Right renal cortex interstitium (tissue), 3 donors: ENCODE measurements at regions not wholly inside any gene's neighbourhood (a gene's known extent, or its start where the extent isn't known, plus 50 kb on each side); places are given as distances from the start of the nearest gene placed in this dataset.
"Not testable (repeated sequence)": the region's sequence is repeated elsewhere in the genome, so short reads cannot be mapped to it uniquely, and the experiment has no call there.

Source experiments
- DNase-seq, 3 donors: peaks; one replicate each; pipeline ENCODE4 v3.0.0-alpha.2; 2013; ENCODE audit warnings: low read depth in 3 of 3, low spot score in 2 of 3

DNA sequence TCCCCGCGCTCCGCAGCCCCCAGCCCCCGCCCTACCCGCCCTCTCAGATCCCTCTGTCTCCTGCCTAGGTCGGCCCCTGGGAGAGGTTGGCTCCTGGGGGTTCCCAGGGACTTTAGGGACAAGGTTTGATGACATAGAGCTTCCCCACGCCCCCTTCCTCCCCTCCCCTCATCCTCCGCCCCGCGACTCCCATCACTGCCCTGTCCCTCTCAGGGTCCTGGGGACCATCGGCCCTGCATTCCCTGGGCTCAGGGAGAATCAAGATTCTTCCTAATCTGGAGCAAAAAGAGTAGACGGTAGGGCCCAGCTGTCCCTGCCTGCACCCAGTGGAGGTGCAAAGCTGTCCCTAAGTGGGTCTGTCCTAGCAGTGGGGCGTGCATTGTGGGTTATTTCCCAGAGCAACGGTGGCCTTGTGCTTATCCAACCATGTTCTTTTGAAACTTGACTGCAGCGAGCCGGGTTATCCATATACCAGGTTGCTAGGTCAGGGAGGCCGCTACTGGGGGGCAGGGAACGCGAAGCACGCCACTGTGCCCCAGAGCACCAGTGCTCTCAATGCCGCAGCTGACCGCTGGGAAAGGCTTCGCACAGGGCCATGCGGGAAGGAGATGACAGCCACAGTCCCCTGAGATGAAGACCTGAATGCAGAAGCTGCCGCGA lies 124.4 kb upstream of the PRMT8 start:
- no peak for DNase-seq

DNA sequence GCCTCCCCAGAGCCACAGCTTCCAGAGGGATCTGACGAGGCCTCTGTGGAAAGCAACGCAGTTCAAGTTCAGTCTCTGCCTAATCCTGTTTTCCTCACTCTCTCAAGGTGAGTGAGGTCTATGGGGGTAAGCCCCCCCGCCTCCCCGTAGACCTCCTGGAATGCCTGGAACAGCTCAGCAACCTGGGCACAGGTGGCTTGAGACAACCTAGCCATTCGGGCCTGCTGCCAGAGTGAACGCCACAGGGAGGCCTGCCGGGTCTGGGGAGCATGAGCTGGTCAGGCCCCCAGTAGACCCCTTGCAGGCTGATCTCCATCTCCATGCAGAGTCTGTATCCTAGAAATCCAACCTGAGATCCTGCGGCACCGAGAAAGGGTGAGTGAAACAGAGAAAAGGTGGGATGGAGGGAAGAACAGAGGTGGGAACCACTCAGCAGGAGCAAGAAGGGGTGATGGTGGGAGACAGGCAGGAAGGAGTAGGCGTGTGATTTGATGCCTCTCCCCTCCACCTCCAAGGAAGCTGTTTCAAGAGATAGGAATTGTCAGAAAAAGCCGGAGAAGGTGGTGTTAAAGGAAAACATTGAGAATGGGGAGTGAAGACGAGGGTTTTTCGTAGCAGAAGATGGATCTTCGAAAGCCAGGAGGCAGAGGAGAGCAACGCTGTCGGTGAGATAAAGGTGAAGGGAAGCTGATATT lies 123.1 kb upstream of the PRMT8 start:
- DNase-seq, result no peak

DNA sequence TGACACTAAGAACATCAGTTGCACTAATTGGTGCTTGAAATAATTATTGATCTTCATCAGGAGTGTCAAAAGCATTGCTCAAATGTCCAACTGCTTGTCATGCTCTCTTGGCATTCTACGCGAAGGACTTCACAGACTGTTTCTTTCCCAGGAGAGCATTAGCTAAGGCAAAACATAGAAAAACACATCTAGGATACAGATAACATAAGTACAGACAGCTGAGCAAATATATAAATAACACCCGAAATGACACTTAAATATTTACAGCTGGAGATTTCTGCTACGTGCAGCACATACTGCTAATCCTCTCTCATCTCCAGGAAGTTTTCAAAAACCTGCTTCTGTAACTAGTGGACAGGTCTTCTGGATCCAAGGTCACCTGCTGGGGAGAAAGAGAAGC lies 120.0 kb upstream of the PRMT8 start:
- DNase-seq, result no peak

DNA sequence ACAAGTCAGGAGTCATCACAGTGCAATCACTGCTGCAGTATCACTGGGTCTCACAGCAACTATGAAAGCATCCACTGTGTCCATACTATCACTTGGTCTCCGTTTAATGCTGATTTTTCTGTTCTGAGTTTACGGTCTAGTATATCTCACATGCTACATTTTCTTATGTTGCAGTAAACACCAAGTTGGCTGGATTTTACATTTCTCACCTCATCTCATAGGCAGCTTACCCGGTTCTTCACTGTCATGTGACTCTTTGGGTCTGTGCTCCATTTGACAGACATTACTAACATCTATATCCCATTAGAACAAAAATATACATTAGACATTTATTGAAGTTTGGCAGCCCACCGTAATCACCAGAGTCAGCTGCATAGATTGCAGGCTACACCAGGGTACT lies 115.7 kb upstream of the PRMT8 start:
- DNase-seq, result no peak

DNA sequence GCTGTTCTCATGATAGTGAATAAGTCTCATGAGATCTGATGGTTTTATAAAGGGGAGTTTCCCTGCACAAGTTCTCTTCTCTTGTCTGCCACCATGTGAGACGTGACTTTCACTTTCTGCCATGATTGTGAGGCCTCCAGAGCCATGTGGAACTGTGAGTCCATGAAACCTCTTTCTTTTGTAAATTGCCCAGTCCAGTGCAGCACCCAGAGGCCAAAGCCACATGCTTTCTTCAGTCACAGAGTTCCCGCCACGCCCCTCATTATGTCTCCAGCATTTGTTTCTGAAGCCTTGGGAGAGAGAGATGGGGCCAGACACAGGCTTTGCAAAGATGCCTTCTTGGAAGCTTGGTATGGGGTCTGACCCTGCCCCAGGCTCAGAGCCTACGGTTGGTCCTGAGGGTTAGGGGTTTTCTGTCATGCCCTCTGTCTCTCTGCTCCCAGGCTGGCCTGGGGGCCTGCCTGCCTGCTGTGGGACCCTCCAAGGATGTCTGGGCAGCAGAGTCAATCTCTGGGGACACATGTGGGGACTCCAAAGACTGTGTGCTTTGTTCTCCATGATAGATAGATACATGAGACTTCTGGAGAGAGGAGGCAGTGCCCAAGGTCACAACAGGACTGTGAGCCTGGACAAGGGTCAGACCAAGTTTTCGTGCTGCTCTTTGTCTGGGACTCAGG lies 114.1 kb upstream of the PRMT8 start:
- DNase-seq, result no peak

DNA sequence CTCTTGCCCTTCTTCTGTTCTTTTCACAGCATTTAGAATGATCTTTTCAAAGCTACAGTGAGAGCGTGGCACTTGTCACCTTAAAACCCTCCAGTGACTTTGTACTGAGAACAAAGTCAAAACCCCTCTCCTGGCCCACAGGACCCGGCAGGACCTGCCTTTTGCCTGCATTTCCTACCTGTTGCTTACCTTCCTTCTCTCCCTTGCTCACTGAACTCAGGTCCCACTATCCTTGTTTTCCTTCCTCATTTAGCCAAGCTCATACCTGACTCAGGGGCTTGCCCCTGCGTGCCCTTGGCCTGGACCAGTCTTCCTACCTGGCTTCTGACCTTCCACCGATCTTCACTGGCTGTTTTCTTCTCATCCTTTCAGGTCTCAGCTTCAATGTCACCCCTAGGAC lies 112.3 kb upstream of the PRMT8 start:
- DNase-seq, result no peak

DNA sequence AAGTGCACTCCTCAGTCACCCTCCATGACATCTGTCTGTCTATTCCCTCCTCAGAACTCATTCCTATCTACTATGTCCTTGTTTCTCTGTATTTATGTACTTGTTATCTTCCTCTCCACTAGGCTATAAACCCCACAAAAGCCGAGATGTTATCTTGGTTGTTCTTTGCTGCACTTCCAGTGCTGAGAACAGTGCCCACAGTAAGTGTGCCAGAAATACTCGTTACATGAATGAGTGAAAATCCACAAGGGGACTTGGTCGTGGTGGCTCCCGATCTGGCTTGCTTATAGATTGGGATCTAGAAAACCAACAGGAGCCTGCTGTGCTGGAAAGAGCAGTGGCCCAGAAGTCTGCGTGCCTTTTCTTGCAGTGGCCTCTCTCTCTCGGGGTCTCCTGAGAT lies 111.9 kb upstream of the PRMT8 start:
- no peak for DNase-seq

DNA sequence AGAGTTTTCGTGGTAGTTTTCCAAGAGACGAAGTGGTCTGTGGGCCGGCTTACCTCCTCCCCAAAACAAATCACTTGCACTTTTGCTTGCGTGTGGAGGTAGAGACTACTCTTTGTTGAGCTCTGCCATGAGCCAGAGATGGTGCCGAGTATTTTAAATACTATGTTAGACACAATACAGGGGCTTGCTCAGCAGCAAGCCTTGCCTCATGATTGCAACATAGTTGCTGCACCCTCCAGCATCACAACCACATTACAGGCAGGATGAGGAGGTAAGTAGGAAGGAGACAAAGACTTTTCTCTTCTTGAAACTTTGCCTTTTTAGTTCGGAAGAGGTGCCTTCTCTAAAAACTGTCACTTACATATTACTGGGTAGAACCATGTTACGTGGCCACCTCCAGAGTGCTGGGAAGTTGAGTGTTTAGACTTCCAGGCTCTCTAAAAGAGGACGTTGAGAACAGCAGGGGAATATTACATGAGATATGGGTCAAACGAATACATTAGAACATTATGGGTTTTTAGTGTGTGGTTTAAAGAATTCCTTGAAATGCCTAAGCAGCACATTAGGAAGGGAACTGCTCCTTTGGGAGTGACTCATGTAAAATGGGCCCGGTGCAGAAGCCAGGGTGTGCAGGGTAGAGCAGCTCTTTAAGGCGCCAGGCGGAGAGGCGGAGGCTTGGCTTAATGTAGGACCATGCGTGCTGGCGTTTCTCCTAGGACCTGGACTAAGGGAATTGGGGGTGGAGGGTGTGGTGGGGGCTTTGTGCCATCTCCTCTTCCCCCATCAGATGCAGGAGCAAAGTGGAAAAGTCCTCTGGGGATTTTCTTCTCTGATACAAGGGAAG lies 110.6 kb upstream of the PRMT8 start:
- no peak for DNase-seq

DNA sequence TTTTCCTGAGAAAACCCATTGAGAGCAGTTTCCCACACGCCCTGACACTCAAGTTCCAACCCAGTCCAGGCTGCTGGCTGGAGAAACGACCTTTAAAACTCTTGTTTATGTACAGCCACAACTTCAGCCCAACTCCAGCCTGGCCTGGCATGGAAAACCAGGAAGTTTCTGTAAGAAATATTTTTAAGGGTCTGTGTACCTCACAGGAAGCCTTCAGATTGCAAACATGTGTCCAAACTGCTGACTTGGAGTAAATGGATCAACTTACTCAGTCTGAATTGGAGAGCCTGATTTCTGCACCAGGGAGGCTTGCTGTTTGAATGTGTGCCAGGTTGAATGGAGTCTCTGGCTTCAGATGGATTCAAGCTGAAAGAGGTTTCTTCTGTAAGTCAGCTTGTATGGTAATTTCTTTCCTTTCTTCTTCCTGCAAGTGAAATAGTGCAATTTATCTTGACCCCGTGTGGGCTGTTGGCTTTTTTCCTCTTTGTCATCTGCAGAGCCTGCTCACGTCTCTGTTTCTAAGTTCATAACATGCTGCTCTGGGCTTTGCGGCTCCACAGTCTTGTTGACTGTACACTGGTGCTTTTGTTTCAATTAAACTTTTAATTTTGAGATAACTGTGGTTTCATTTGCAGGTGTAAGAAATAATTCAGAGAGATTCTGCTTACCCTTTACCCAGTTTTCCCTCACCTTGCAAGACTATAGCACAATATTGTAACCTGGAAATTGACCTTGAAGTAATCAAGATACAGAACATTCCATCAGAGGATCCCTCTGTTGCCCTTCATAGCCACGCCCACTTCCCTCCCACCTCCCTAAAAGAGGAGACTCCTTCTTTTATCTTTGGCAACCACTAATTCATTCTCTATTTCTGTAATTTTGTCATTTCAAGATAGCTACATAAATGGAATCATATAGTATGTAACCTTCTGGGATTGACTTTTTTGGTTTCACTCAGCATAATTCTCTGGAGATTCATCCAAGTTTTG lies 109.7 kb upstream of the PRMT8 start:
- no peak for DNase-seq

DNA sequence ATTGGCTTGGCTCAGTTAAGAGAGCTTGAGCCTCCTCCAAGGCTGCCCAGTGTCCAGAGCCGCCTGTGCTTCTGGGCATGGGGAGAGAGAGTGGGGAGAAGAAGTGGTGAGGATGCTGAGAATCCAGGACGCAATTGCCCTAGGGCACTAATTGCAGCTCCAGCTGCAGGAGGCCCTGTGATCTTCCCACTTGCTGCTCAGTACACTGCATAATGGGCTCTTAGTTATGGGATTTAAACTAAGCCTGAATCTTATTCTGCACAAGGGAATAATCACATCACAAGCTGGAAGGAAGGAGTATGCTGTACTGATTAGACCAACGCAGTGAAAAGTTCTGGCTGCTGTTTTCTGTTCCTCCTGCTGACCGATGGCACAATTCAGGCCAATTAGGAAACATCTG lies 101.0 kb upstream of the PRMT8 start:
- DNase-seq, result no peak

DNA sequence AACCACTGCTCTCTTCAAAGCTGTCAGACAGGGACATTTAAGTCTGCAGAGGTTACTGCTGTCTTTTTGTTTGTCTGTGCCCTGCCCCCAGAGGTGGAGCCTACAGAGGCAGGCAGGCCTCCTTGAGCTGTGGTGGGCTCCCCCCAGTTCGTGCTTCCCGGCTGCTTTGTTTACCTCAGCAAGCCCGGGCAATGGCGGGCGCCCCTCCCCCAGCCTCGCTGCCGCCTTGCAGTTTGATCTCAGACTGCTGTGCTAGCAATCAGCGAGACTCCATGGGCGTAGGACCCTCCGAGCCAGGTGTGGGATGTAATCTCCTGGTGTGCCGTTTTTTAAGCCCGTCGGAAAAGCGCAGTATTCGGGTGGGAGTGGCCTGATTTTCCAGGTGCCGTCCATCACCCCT lies 93.4 kb upstream of the PRMT8 start:
- not testable (repeated sequence) for DNase-seq

DNA sequence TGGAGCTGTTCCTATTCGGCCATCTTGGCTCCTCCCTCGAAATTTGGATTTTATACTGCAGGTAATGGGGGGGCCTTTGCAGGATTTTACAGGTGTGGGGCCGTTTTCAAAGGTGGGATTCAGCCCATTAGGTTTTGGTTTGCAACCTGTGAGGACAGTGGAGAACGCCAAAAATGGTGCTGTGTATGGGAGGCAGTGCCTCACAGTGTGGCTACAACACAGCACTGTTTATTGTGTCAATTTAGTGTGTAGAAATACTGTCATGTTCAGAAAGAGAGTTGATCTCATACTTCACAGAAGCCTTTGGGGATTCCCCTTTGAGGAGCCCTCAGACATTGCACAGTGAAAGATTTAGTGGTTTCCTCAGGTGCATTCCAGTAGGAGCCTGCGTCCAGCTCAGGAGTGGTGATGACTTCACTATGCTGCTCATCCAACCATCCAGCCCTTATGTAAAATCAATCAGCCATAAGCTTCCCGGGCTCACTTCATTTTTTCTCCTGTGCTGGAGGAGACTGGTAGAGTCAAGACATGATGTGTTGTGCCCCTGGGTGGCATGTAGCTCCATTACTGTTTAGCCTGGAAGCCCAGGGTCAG lies 92.7 kb upstream of the PRMT8 start:
- DNase-seq, result no peak

DNA sequence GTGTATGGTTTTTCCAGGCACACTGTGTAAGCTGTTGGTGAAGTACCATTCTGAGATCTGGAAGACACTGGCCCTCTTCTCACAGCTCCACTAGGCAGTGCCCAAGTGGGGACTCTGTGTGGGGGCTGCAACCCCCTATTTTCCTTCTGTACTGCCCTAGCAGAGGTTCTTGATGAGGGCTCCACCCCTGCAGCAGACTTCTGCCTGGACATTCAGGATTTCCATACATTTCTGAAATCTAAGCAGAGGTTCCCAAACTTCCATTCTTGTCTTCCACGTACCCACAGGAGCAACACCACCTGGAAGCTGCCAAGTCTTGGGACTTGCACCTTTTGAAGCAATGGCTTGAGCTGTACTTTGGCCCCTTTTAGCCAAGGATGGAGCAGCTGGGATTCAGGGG lies 85.2 kb upstream of the PRMT8 start:
- no peak for DNase-seq

DNA sequence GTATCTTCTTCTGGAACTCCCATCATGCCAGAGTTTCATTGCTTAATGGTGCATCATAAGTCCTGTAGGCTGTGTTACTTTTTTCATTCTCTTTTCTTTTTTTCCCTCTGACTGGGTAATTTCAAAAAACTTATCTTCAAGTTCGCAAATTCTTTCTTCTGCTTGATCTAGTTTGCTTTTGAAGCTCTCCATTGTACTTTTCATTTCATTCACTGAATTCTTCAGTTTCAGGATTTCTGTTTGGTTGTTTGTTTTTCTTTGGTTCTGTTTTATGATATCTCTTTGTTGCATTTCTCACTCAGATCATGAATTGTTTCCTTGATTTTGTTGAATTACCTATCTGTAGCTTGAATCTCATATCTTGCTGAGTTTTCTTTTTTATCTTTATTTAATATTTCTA lies 83.3 kb upstream of the PRMT8 start:
- no peak for DNase-seq

DNA sequence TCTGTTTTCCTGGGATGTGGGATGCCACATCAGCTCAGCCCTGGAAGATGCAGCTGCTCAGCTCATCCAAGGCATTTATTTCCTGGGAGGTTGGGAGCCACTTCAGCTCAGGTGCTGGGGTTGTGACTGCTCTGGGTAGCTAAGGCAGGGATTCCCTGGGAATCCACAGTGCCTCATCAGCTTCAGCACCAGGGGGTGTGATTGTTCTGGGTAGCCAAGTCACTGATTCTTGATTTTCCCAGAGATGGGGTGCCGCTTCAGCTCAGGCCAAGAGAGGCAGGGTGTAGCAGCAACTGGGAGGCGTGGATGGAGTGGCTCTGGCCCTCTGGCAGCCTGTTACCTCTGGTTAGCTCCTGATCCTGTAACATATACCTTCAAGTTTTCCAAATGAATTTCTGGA lies 81.3 kb upstream of the PRMT8 start:
- DNase-seq, result no peak

DNA sequence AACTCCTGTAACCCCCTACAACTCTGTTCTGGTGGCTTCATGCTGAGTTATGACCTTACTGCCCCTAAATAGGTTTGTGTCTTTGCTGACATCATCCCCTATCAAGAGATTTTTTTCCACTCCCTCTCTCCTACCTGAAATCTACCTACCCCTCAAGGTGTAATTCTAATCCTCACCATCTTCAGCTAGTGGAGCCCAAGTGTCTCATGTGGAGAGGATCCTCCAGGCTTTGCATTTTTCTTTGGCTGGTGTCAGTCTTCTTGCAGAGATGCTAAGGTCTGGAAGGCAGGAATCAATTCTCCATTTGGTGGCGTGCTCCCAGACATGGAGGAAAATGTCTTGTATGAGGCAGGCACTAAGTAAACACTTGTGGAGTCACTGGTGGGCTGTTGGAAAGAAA lies 74.8 kb upstream of the PRMT8 start:
- DNase-seq, result no peak

DNA sequence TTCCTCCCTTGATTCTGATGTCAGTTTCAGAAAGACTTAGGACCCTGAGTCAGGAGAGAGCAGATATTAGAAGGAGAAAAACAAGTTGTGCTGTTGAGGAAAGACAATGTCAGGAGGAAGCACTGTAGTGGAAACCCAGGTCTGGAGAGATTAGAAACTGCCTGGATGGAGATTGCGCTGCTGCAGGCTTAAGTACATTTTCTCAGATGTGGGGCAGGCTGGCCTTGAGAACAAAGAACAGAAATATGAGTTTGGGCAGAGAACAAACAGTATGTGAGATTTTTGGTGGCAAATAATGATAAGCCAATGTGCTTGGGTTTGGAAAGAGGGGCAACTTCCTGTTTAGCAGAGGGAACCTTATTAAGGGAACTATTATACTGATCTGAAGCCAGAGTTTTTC lies 74.3 kb upstream of the PRMT8 start:
- DNase-seq, result no peak

DNA sequence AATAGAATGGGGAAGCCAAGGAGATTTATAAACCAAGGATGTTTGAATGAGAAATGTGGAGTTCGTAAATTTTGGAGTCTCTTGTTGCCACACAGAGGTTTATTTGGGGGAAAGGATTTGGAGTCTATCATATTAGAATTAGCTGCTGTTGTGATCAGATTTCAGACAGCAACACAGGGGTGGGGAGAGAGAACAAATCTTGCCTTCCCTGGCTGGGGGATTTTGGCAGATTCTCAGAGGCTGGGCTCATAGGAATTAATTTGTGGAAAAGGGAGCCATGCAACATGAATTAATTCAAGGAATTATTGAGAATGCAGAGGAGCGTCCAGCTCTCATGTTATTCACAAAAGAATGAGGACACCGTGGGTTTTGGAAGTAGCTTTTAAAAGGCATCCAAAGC lies 73.9 kb upstream of the PRMT8 start:
- no peak for DNase-seq

DNA sequence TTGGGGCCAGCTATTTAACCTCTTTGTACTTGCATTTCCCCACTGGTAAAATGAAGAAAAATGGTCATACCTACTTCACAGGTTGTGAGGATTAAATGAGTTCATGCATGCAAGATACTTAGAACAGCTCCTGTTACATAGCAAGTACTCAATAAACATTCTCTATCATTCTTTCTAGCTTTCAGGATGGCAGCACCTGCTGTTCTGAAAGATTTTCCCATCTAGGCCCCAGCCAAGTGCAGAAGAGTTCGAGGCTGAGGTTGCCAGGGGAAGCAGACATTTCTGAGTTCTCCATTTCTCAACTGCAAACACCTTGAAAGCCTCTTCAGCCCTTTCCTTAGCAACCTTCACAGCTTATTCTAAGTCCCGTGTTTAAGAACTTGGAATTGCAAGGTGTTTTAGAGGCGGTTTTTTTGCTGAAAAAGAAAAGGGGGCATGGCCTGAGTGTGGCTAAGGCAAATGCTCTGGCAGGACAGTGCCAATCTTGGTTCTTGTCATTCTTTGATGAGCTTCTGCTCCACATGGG lies 73.0 kb upstream of the PRMT8 start:
- DNase-seq, result no peak
